Esophagus (tissue), 2 donors: ENCODE measurements at regions not wholly inside any gene's neighbourhood (a gene's known extent, or its start where the extent isn't known, plus 50 kb on each side); places are given as distances from the start of the nearest gene placed in this dataset.

ENCODE experiments used
- H3K27ac ChIP-seq, 2 donors: one replicate each; pipeline ENCODE4 v1.5.1; 2013; ENCODE audit warnings: low read depth in 2 of 2, mild to moderate bottlenecking in 2 of 2, inconsistent platforms in 1 of 2, low read length in 1 of 2, moderate library complexity in 1 of 2
- H3K27me3 ChIP-seq, 2 donors: one replicate each; pipeline ENCODE4 v1.6.1; 2013; ENCODE audit warnings: low read length in 2 of 2, control low read depth in 1 of 2, mild to moderate bottlenecking in 1 of 2; ENCODE audit not compliant: insufficient read depth in 2 of 2, control insufficient read depth in 1 of 2
- H3K36me3 ChIP-seq, 2 donors: one replicate each; pipeline ENCODE4 v1.6.1; 2013; ENCODE audit warnings: low read length in 1 of 2; ENCODE audit not compliant: control insufficient read depth in 2 of 2, insufficient read depth in 2 of 2
- H3K4me1 ChIP-seq, 2 donors: one replicate each; pipeline ENCODE4 v1.6.1; 2013; ENCODE audit warnings: low read length in 1 of 2; ENCODE audit not compliant: control insufficient read depth in 2 of 2, insufficient read depth in 2 of 2
- H3K4me3 ChIP-seq, 2 donors: one replicate each; pipeline ENCODE4 v1.5.1; 2013; ENCODE audit warnings: low read length in 2 of 2, mild to moderate bottlenecking in 2 of 2, low read depth in 1 of 2, moderate library complexity in 1 of 2
- H3K9me3 ChIP-seq, 2 donors: one replicate each; pipeline ENCODE4 v1.6.1; 2013; ENCODE audit warnings: mild to moderate bottlenecking in 2 of 2, low read depth in 1 of 2, low read length in 1 of 2, moderate library complexity in 1 of 2; ENCODE audit not compliant: control insufficient read depth in 2 of 2, insufficient read depth in 1 of 2
- WGBS, 2 donors: extraction: QIAGEN DNeasy Blood & Tissue Kit; methylation state at CpG; one replicate each; pipeline ENCODE4 v1.1.7; 2013; 5-methylcytosine and 5-hydroxymethylcytosine counted together
- donor health status: healthy with polysubstance abuse.
- donor health status: Bipolar disorder and iron deficiency.

- Histone ChIP-seq H3K9me3 (no peaks in the 10 kb centered on the region), H3K4me3 (no peak overlapping the region), H3K27ac (no peak overlapping the region), H3K4me1 (no peaks in the 10 kb centered on the region), H3K36me3 (no peaks in the 10 kb centered on the region), H3K27me3 (no peaks in the 10 kb centered on the region)
- WGBS, 2 donors = 48 to 54% methylated on average over 2 of the region's 2 CpGs
Observed at GRCh38 chr13:82292334-82292733, 1589.9 kb downstream of the SLITRK1 start.

- no peaks in the 10 kb centered on the region for H3K36me3 ChIP-seq
- H3K4me3 ChIP-seq = no peak overlapping the region
- 58 to 84% methylated on average over 3 of the region's 3 CpGs for WGBS, 2 donors
- no peak overlapping the region for H3K27ac ChIP-seq
- no peaks in the 10 kb centered on the region for H3K27me3 ChIP-seq
- no peaks in the 10 kb centered on the region for H3K9me3 ChIP-seq
- no peaks in the 10 kb centered on the region for H3K4me1 ChIP-seq
Observed at GRCh38 chr13:82291852-82292251, 1590.4 kb downstream of the SLITRK1 start.

- H3K36me3 ChIP-seq = no peaks in the 10 kb centered on the region
- no peak overlapping the region for H3K4me3 ChIP-seq
- peaks cover 4 to 12% of the 10 kb centered on the region in 2 donors for H3K9me3 ChIP-seq
- H3K27me3 ChIP-seq = no peaks in the 10 kb centered on the region
- H3K4me1 ChIP-seq = no peaks in the 10 kb centered on the region
- H3K27ac ChIP-seq = no peak overlapping the region
- WGBS, 2 donors = 89 to 92% methylated on average over 6 of the region's 6 CpGs
Observed at GRCh38 chr13:82275644-82276043, 1606.6 kb downstream of the SLITRK1 start.

- no peak overlapping the region for H3K4me3 ChIP-seq
- H3K27me3 ChIP-seq = no peaks in the 10 kb centered on the region
- peaks cover 4 to 8% of the 10 kb centered on the region in 2 donors for H3K9me3 ChIP-seq
- H3K27ac ChIP-seq = no peak overlapping the region
- H3K4me1 ChIP-seq = no peaks in the 10 kb centered on the region
- 94% methylated on average over 13 of the region's 13 CpGs for WGBS, 2 donors
- no peaks in the 10 kb centered on the region for H3K36me3 ChIP-seq
Observed at GRCh38 chr13:82259284-82259683, 1623.0 kb downstream of the SLITRK1 start.

- Histone ChIP-seq H3K4me3 (no peak overlapping the region), H3K27ac (no peak overlapping the region), H3K27me3 (no peaks in the 10 kb centered on the region), H3K36me3 (no peaks in the 10 kb centered on the region), H3K9me3 (peaks cover 4 to 8% of the 10 kb centered on the region in 2 donors), H3K4me1 (no peaks in the 10 kb centered on the region)
- WGBS, 2 donors = 95 to 96% methylated on average over 54 to 56 of the region's 56 CpGs
Observed at GRCh38 chr13:82257790-82258507, 1624.3 kb downstream of the SLITRK1 start.

- 67 to 68% methylated on average over 1 of the region's 1 CpG for WGBS, 2 donors
- Histone ChIP-seq H3K27ac (no peak overlapping the region), H3K4me3 (no peak overlapping the region), H3K36me3 (no peaks in the 10 kb centered on the region), H3K4me1 (no peaks in the 10 kb centered on the region), H3K9me3 (no peaks in the 10 kb centered on the region), H3K27me3 (no peaks in the 10 kb centered on the region)
Observed at GRCh38 chr13:82248762-82249161, 1633.5 kb downstream of the SLITRK1 start.

GRCh38 chr13:82245860-82246259, 1636.4 kb downstream of the SLITRK1 start:
- WGBS, 2 donors = 93 to 98% methylated on average over 1 of the region's 1 CpG
- no peaks in the 10 kb centered on the region for H3K4me1 ChIP-seq
- no peak overlapping the region for H3K4me3 ChIP-seq

GRCh38 chr13:82224806-82225205, 1657.5 kb downstream of the SLITRK1 start:
- Histone ChIP-seq H3K27me3 (no peaks in the 10 kb centered on the region), H3K27ac (no peak overlapping the region), H3K4me3 (no peak overlapping the region), H3K4me1 (no peaks in the 10 kb centered on the region), H3K9me3 (peaks cover 0 to 2% of the 10 kb centered on the region in 2 donors), H3K36me3 (no peaks in the 10 kb centered on the region)
- 78 to 83% methylated on average over 3 of the region's 3 CpGs for WGBS, 2 donors

More at GRCh38 chr13:82245860-82246259, 1636.4 kb downstream of the SLITRK1 start:
- Histone ChIP-seq H3K27ac (no peak overlapping the region), H3K36me3 (no peaks in the 10 kb centered on the region), H3K27me3 (no peaks in the 10 kb centered on the region), H3K9me3 (no peaks in the 10 kb centered on the region)

- H3K4me3 ChIP-seq = no peak overlapping the region
- no peaks in the 10 kb centered on the region for H3K9me3 ChIP-seq
- WGBS, 2 donors = 83 to 86% methylated on average over 4 of the region's 4 CpGs
- H3K27me3 ChIP-seq = no peaks in the 10 kb centered on the region
- no peaks in the 10 kb centered on the region for H3K4me1 ChIP-seq
- H3K27ac ChIP-seq = no peak overlapping the region
- no peaks in the 10 kb centered on the region for H3K36me3 ChIP-seq
Observed at GRCh38 chr13:82221621-82222020, 1660.7 kb downstream of the SLITRK1 start.

- Histone ChIP-seq H3K9me3 (peaks cover 0 to 4% of the 10 kb centered on the region in 2 donors), H3K27ac (no peak overlapping the region), H3K36me3 (no peaks in the 10 kb centered on the region), H3K4me3 (no peak overlapping the region), H3K4me1 (no peaks in the 10 kb centered on the region), H3K27me3 (no peaks in the 10 kb centered on the region)
- WGBS, 2 donors = 33 to 50% methylated on average over 2 of the region's 2 CpGs
Observed at GRCh38 chr13:82220641-82221040, 1661.6 kb downstream of the SLITRK1 start.
